Kidney (tissue), 13 donors: ENCODE measurements at regions not wholly inside any gene's neighbourhood (a gene's known extent, or its start where the extent isn't known, plus 50 kb on each side); places are given as distances from the start of the nearest gene placed in this dataset.
"Not testable (repeated sequence)": the region's sequence is repeated elsewhere in the genome, so short reads cannot be mapped to it uniquely, and the experiment has no call there.

Experiments used
- DNase-seq, 5 donors: peaks; one replicate each; pipeline ENCODE4 v3.0.0-alpha.2; 2013 to 2020
- FAIRE-seq: peaks from 2 replicates; lab custom pipeline; 2012; peaks lifted over from hg19 to GRCh38; lab: Jason Lieb, UNC
- H3K27ac ChIP-seq, 2 donors: one replicate each; pipeline ENCODE4 v1.7.0; 2013; ENCODE audit warnings: low read depth in 2 of 2, low read length in 2 of 2, inconsistent platforms in 1 of 2
- H3K27me3 ChIP-seq: one replicate; pipeline ENCODE4 v1.7.1; 2013; ENCODE audit warnings: low read length, inconsistent platforms; ENCODE audit not compliant: control insufficient read depth, insufficient read depth
- H3K36me3 ChIP-seq, 3 donors: one replicate each; pipeline versions ENCODE4 v1.7.0 to v1.7.1; 2013; ENCODE audit warnings: low read length in 3 of 3, control low read depth in 1 of 3, inconsistent platforms in 1 of 3; ENCODE audit not compliant: insufficient read depth in 3 of 3, control insufficient read depth in 2 of 3
- H3K4me1 ChIP-seq, 3 donors: one replicate each; pipeline versions ENCODE4 v1.7.0 to v1.7.1; 2013; ENCODE audit warnings: low read length in 3 of 3, inconsistent platforms in 1 of 3, low read depth in 1 of 3; ENCODE audit not compliant: control insufficient read depth in 2 of 3, insufficient read depth in 2 of 3
- H3K4me3 ChIP-seq, 3 donors: one replicate each; pipeline versions ENCODE4 v1.7.0 to v1.8.1; 2013; ENCODE audit warnings: low read length in 3 of 3, control low read depth in 1 of 3, inconsistent platforms in 1 of 3
- H3K9ac ChIP-seq, 3 donors: one replicate each; pipeline versions ENCODE4 v1.7.0 to v1.7.1; 2013; ENCODE audit warnings: low read length in 3 of 3, control low read depth in 1 of 3, inconsistent platforms in 1 of 3
- H3K9me3 ChIP-seq, 3 donors: one replicate each; pipeline versions ENCODE4 v1.7.0 to v1.7.1; 2013; ENCODE audit warnings: low read length in 3 of 3, control low read depth in 1 of 3, inconsistent platforms in 1 of 3; ENCODE audit not compliant: control insufficient read depth in 2 of 3, insufficient read depth in 1 of 3
- CTCF ChIP-seq: IDR thresholded peaks from 3 replicates; pipeline ENCODE4 v1.5.1; 2012; ENCODE audit warnings: mild to moderate bottlenecking, moderate library complexity, borderline replicate concordance; ENCODE audit not compliant: insufficient read depth; ENCODE audit errors: extremely low read depth
- intact Hi-C: fragments of 100-400 bp; cut with DNase I; formaldehyde crosslinking; loops from one replicate; pipeline ENCODE4 v1.11.1; 2022
- donor health status: control.
- donor health status: control.
- donor health status: control.
- donor health status: control.
- donor health status: control.
- donor health status: DM: yes; HTN: yes; CAD: no.
- donor health status: Normal renal cell carcinoma (clear cell type).

GRCh38 chr21:35504951-35505466 is 455.9 kb upstream of the RUNX1 start:
- no peaks in the 10 kb centered on the region for H3K36me3 ChIP-seq
- intact Hi-C loops, result no loop called here
- H3K9me3 ChIP-seq, result no peaks in the 10 kb centered on the region
- no peaks in the 10 kb centered on the region for H3K4me1 ChIP-seq
- no peak for DNase-seq
- H3K27me3 ChIP-seq, result peaks cover 3% of the 10 kb centered on the region
- H3K9ac ChIP-seq, result no peak overlapping the region
- TF ChIP-seq CTCF, result no peak
- no peak for FAIRE-seq
- no peak overlapping the region for H3K27ac ChIP-seq
- H3K4me3 ChIP-seq, result no peak overlapping the region

DNA sequence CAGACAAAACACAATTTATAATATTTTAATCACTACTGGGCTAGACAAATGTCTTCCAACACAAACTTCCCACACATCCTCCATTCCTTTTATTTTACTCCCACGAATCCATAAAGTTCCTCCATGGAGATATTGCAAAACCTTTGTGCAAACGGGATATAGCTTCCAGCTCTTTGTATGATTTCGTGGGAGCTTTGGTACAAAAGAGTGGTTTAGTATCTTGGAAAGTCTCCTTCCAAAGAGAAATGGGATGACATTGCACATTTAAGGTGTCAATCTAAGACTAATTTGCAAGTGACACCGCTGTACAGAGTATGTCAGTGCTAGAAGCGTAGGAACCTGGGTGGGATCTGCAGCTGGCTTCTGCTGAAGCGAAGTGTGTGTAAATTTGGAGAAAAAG is 455.2 kb upstream of the RUNX1 start:
- H3K36me3 ChIP-seq, result no peaks in the 10 kb centered on the region
- DNase-seq (no peak), FAIRE-seq (no peak)
- TF ChIP-seq CTCF, result no peak
- no peaks in the 10 kb centered on the region for H3K9me3 ChIP-seq
- no peak overlapping the region for H3K4me3 ChIP-seq
- H3K27ac ChIP-seq, result no peak overlapping the region
- peaks cover 3% of the 10 kb centered on the region for H3K27me3 ChIP-seq
- intact Hi-C loops, result no loop called here
- no peaks in the 10 kb centered on the region for H3K4me1 ChIP-seq
- H3K9ac ChIP-seq, result no peak overlapping the region

- Histone ChIP-seq H3K36me3 (no peaks in the 10 kb centered on the region), H3K9me3 (no peaks in the 10 kb centered on the region), H3K4me1 (no peaks in the 10 kb centered on the region), H3K27ac (no peak overlapping the region), H3K4me3 (no peak overlapping the region), H3K27me3 (peaks cover 3% of the 10 kb centered on the region), H3K9ac (no peak overlapping the region)
- peak in 1 of 5 donors; percentile 15 for DNase-seq
- TF ChIP-seq CTCF, result no peak
- FAIRE-seq, result no peak
- intact Hi-C loops, result no loop called here
These were observed 454.6 kb upstream of the RUNX1 start for GRCh38 chr21:35503671-35504070.

DNA sequence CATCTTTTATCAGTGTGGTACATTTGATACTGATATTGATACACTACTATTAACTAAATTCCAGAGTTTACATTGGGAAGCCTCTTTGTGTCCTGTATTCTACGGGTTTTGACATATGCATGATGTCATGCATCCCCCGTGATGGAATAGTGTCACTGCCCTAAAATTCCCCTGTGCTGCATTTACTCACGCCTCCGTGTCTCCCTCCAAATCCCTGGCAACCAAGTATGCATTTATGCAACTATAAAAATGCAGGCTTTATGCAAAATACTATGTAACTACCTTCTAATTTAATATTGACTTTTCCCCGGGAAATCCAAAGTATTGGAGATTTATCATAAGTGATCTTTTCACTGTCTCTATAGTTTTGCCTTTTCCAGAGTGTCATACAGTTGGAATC is 453.7 kb upstream of the RUNX1 start:
- FAIRE-seq (no peak), DNase-seq (no peak)
- Histone ChIP-seq H3K4me1 (no peaks in the 10 kb centered on the region), H3K9ac (no peak overlapping the region), H3K9me3 (no peaks in the 10 kb centered on the region), H3K4me3 (no peak overlapping the region), H3K27ac (no peak overlapping the region), H3K36me3 (no peaks in the 10 kb centered on the region), H3K27me3 (peaks cover 3% of the 10 kb centered on the region)
- no peak for TF ChIP-seq CTCF
- intact Hi-C loops, result no loop called here

DNA sequence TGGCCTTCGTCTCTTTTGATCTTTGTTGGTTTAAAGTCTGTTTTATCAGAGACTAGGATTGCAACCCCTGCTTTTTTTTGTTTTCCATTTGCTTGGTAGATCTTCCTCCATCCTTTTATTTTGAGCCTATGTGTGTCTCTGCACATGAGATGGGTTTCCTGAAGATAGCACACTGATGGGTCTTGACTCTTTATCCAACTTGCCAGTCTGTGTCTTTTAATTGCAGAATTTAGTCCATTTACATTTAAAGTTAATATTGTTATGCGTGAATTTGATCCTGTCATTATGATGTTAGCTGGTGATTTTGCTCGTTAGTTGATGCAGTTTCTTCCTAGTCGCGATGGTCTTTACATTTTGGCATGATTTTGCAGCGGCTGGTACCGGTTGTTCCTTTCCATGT is 448.4 kb upstream of the RUNX1 start:
- DNase-seq, intact Hi-C loops, H3K36me3 ChIP-seq, H3K27me3 ChIP-seq, FAIRE-seq, H3K9me3 ChIP-seq, H3K27ac ChIP-seq, H3K4me3 ChIP-seq, H3K9ac ChIP-seq, H3K4me1 ChIP-seq: not testable (repeated sequence)
